ENCODE measurements at regions not wholly inside any gene's neighbourhood (a gene's known extent, or its start where the extent isn't known, plus 50 kb on each side); places are given as distances from the start of the nearest gene placed in this dataset.

GRCh38 chr6:84464471-84464870 lies 237.0 kb upstream of the CEP162 start:
- TF ChIP-seq POLR2A (IDR thresholded peaks at IDR 0.05) (no peak), CTCF (IDR thresholded peaks at IDR 0.05) (no peak), POLR2AphosphoS5 (IDR thresholded peaks at IDR 0.05) (no peak), EP300 (IDR thresholded peaks at IDR 0.05) (no peak)

All from stomach (tissue), 4 donors.